Ecto neural progenitor cell (in vitro differentiated cells): ENCODE measurements at regions not wholly inside any gene's neighbourhood (a gene's known extent, or its start where the extent isn't known, plus 50 kb on each side); places are given as distances from the start of the nearest gene placed in this dataset.
A peak's percentile ranks its signal among the peaks of the same experiment; 100 is the strongest.

ENCODE experiments used
- DNase-seq: peaks from one replicate; pipeline ENCODE4 v3.0.0-alpha.2; 2018; ENCODE audit warnings: low spot score

GRCh38 chr11:112859787-112860186 is 101.4 kb upstream of the NCAM1 start:
- DNase-seq = peak; percentile 6

- DNase-seq = no peak
These were observed 99.9 kb upstream of the NCAM1 start for GRCh38 chr11:112861356-112861755.

DNA sequence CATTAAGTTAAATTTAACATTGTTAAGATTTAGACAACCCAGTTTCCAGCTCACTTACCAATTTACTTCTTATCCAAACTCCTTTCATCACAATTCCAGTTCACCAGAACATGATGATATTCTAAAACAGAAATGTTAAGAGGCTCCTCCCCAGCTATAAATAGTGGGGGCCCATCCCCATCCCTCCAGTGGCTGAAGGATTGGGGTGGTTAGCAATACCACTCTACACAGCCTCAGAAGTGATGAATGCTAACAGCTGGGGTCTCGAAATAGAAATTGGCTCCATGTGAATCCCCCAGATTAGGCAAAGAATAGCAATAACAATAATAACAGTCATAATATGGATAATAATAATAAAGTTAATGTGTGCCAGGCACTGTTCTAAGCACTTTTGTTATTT is 97.9 kb upstream of the NCAM1 start:
- DNase-seq = no peak

DNA sequence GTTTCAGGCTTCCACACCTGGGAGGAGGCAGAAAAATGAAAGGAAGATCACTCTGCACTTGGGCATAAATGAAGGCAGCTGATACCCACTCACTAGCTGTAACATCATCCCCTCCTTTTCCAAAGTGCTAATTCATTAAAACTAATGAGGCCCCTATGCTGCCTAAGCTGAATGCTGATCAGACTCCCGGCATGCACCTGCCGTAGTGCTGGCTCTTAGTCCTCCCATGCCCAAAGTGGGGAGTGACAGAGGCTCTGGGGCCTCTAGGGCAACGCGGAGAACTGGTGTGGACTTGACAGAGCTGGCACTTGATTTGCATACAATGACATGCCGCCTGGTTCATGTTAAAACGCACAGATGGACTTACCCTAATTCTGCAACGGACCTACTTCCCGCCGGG is 96.5 kb upstream of the NCAM1 start:
- no peak for DNase-seq

- DNase-seq = no peak
These were observed 89.2 kb upstream of the NCAM1 start for GRCh38 chr11:112871909-112872500.

DNA sequence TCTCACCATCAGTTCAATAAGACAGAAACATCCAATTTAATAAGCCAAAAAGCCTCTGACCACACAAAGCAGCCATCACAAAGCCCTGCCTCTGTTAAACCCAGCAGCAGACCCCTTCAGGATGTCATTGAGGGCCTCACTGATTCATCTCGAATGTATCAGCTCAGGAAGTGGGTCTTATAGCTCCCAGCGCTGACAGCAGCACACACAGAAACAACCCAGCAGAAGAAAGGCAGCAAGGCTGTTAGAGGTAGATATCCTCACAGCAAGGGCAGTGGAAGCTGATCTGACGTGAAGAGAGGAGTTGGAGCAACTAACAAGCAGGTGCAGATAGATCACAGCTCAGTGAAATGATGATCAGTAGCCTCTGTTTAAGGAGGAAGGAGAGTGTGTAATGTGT is 86.2 kb upstream of the NCAM1 start:
- no peak for DNase-seq

DNA sequence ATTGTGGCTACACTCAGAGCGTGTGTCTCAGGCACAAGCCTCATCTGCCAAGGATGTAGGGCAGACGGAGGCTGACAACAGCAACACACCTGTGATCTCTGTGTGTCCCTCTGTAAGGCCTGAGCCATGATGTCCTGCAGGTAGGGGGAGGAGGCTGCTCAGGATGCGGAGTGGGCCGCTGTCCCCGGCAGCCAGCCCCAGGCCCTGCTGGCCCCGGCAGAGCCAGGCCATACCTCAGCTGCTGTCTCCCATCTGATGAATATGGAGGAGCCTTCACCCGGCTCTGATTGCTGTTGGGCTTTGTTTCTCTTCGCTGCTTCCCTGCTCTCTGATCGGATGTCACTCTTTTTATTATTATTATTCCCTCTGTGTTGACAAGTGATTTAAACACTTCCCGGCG is 83.6 kb upstream of the NCAM1 start:
- DNase-seq = peak; percentile 53

GRCh38 chr11:112878033-112878601 is 83.1 kb upstream of the NCAM1 start:
- no peak for DNase-seq

- no peak for DNase-seq
These were observed 80.7 kb upstream of the NCAM1 start for GRCh38 chr11:112880495-112880894.

DNA sequence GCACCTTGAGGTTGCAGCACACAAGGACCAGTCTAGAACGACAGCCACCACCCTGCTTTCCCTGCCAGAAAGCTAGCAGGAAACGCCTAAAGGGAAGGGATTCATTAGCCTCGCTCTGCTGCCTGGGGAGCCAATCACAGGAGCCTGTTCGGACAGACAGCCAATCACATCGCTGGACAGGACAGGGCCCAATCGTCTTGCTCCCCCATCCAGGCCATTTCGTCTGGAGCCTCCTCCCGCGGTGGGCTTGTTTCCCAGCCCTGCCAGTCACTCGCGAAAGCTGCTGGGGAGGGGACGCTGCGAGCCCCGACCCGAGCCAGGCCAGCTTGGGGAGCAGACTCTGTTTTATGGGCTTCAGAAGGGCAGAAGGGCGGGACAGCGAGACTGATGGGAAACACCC is 79.8 kb upstream of the NCAM1 start:
- peak; percentile 92 for DNase-seq

GRCh38 chr11:112882494-112883381 is 78.5 kb upstream of the NCAM1 start:
- DNase-seq = no peak

GRCh38 chr11:112884012-112884767 is 77.0 kb upstream of the NCAM1 start:
- no peak for DNase-seq

GRCh38 chr11:112885744-112886433 is 75.3 kb upstream of the NCAM1 start:
- DNase-seq = no peak

GRCh38 chr11:112886434-112887370 is 74.5 kb upstream of the NCAM1 start:
- DNase-seq = no peak

- DNase-seq = no peak
These were observed 71.8 kb upstream of the NCAM1 start for GRCh38 chr11:112889446-112889845.

DNA sequence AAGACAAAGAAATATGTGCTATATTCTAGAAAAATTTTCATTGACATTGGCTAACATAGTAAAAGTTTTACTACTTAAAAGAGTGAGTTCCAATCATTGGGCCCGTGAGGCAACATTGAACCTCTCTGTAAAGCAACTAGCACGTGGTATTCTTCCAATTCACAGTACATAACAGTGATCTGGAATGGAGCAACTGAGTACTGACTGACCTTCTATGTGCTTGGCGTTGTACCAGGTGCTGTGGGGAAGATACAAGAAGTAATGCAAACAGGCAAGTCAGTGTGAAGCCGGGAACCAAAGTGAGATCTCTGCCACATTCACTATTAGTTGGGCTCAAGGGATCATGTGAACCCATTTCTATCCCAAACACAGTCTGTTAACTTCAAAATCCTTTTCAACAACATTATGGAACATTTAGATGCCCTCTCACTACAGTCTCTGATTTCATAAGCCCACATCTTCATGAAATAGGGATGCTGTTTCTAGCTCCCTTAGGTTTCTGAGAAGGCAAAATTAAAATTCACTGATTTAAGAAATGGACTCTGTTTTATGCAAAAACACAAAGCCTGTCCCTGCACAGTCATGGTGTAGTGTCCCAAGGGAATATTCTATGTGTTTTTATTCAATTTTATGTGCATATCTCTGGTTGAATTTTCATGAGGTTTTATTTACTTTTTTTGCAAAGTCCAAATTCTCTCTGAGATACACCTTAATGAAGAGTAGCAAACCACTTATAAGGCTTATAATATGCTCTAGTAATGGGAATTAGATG is 61.8 kb upstream of the NCAM1 start:
- no peak for DNase-seq

- DNase-seq = no peak
These were observed 59.3 kb upstream of the NCAM1 start for GRCh38 chr11:112901924-112902323.

DNA sequence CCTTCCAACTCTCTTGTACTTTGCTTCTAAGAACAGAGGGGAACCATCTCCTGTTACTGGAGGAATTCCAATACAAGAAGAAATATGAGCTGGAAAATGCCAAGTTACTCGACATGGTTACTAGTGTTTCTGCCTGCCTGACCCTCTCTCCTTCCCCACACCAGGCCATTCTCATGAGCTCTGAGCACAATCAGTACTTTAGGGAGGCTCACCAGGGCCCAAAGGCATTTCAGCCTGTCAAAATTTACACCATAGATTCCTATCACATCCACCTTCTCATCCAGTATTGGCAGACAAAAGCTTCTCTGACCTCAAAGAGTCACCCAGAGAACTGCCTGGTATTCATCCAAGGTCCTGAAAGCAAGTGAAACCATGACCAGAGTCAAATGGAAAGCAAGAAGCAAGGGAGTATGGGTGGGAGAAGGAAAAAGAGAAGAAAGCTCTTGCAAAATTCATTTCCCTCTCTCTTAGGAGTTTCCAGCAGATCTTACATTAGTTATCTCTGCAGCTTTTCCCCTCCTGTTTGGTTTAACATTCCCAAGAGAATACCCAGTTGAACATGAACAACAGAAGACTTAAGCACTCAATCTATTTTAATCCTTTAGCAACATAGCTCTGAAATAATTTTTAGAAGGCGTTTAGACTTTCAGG is 58.7 kb upstream of the NCAM1 start:
- DNase-seq = no peak

GRCh38 chr11:112903340-112903739 is 57.9 kb upstream of the NCAM1 start:
- DNase-seq = no peak

DNA sequence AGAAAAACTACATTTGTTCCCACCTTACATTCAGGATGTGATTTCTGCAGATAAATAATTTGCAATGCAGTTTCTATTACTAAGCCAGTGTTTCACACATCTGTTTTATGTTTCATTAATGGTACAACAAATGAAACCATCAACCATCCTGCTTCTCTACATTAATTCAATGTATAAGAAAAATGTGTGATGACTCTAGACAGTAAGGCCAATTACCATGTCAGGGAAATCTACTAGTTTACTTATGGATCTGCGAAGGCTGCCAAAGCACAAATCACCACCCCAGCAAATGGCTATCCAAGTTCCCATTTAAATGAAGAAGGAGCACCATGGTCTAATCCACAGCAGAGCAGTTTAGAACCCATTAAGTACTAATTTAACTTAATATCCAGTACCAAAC is 50.1 kb upstream of the NCAM1 start:
- DNase-seq = no peak
